HG02678 (cell line): ENCODE measurements at regions not wholly inside any gene's neighbourhood (a gene's known extent, or its start where the extent isn't known, plus 50 kb on each side); places are given as distances from the start of the nearest gene placed in this dataset.

Experiments
- ATAC-seq: cut with Tn5 transposase; IDR thresholded peaks from one replicate; pipeline ENCODE4 v1.9.1; 2021; ENCODE audit warnings: mild to moderate bottlenecking, moderate library complexity; ENCODE audit not compliant: unreplicated experiment

DNA sequence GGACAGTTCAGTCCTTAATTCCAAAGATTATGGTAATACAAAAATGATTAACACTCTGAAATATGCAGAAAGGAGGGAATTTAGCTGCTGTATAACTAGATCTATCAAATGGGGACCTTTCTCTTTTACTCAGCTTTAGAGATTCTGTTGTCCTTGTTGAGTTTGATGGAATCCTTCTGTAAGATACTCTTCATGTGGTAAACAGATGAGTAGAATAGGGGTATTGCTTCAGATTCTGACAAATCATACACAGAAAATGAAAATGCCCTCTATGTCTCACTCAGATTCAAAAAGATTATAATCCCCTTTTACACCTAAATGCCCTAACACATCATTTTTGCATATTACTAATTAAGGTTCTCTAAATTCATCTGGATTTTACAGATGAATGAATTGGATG lies 50.7 kb downstream of the ARHGAP35 start:
- ATAC-seq: no peak

DNA sequence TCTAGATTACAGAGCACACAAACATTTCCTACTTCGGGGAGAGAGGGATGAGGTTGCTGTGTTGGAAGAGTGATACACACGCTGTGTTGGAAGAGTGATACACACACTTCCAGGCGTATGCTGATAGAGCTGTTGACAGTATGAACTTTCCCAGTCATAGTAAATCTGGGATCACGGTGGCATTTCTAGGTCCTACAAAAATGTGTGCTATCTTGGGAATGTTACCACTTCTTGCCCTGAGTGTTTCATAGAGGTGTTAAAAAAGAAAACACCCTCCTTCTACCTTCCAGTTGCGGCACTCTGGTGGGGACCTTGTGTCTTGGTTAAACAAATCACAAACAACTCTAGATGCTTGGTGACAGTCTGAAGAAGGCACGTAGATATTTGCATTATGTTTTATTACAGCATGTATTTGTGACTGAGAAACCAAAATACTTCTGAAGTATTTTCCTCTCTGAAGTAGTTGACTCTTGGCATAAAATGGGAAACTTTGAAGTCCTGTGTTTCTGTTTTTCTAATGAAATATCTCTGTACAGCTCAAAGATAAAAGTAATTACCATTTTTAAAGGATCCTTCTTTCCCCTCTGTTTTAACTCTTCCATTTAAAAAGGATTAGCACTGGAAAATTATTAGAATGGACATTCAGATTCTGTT lies 52.5 kb downstream of the ARHGAP35 start:
- ATAC-seq: no peak

DNA sequence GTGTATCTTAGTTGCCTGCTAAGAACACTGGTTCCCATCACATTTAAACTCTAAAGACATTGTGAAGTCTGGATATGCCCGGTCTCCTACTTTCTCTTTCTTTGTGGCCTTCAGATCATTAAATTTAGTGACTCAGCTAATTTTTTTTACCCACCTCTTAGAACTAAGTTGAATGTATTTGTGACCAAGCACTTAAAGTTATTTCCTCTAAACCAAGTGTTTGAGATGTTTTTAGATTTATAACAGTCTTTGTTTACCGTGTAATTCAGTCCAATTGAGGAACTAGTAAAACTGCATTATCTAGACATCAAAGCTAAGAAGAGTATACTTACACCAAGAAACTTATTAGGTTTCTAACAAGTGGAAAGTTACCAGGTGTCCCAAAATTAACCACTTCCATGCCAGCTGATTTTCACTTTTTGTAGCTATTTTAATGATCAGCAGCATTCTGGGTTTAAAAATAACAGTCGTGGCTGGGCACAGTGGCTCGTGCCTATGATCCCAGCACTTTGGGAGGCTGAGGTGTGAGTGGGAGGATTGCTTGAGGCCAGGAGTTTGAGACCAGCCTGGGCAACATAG lies 53.1 kb downstream of the ARHGAP35 start:
- no peak for ATAC-seq

DNA sequence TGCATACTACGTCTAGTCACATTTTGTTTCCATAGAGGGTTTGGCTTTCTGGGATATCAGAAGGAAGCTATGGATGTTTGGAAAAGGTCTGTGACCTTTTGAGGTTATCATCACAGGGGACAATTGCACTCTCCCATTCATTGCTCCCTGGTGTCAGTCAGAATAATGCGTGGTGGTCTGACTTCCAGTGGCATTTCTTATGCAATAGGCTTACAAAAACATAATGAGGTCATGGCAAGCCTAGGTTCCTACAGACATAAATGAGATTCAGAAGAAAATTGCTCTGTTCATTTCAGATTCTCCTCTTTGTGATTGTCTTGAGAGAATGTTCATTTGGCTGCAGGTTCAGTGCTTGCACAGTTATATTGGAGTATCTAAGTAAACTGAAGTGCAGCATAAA lies 54.6 kb downstream of the ARHGAP35 start:
- no peak for ATAC-seq

DNA sequence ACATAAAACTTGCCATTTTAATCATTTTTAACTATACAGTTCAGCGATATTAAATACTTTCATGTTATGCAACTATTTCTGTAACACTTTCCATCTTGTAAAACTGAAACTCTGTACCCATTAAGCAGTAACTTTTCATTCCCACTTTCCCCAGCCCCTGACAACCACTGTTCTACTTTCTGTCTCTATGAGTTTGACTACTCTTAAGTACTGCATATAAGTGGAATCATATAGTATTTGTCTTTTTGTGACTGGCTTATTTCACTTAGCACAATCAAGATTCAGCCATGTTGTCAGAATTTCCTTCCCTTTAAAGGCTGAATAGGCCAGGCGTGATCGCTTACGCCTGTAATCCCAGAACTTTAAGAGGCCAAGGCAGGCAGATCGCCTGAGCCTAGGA lies 56.2 kb downstream of the ARHGAP35 start:
- no peak for ATAC-seq

DNA sequence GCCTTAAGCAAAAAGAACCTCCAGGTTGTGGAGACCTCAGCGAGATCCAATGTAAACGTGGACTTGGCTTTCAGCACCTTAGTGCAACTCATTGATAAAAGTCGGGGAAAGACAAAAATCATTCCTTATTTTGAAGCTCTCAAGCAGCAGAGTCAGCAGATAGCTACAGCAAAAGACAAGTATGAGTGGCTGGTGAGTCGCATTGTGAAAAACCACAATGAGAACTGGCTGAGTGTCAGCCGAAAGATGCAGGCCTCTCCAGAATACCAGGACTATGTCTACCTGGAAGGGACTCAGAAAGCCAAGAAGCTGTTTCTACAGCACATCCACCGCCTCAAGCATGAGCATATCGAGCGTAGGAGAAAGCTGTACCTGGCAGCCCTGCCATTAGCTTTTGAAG lies 58.5 kb downstream of the ARHGAP35 start:
- ATAC-seq: no peak

DNA sequence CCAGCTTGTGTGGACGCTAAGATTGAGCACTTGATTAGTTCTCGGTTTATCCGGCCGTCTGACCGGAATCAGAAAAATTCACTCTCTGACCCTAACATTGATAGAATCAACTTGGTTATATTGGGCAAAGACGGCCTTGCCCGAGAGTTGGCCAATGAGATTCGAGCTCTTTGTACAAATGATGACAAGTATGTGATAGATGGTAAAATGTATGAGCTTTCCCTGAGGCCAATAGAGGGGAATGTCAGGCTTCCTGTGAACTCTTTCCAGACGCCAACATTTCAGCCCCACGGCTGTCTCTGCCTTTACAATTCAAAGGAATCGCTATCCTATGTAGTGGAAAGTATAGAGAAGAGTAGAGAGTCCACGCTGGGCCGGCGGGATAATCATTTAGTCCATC lies 59.6 kb downstream of the ARHGAP35 start:
- ATAC-seq: no peak

DNA sequence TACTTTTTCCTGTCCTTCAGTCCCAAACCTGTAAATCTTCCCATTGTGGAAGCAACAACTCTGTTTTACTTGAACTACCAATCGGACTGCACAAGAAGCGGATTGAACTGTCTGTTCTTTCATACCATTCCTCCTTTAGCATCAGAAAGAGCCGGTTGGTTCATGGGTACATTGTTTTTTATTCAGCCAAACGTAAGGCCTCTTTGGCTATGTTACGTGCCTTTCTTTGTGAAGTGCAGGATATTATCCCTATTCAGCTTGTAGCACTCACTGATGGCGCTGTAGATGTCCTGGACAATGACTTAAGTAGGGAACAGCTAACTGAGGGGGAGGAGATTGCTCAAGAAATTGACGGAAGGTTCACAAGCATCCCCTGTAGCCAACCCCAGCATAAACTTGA lies 60.3 kb downstream of the ARHGAP35 start:
- ATAC-seq: no peak

DNA sequence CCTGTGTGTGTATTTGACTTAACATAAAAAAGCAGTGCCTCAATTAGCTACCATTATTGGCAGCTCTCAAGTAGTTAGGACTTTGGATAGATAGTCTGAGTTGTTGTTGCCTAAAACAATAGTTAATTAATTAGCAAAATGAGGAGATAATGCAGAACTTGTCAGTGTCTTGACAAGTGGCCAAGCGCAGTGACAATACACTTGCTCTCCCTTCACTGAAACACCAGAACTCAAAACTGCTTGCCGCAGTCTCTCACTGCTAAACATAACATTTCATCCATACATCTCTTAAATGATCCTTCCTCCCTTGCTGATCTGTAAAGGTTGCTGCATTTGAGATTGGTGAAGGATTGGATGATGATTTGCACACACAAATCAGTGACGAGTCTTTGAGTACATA lies 61.7 kb downstream of the ARHGAP35 start:
- no peak for ATAC-seq

DNA sequence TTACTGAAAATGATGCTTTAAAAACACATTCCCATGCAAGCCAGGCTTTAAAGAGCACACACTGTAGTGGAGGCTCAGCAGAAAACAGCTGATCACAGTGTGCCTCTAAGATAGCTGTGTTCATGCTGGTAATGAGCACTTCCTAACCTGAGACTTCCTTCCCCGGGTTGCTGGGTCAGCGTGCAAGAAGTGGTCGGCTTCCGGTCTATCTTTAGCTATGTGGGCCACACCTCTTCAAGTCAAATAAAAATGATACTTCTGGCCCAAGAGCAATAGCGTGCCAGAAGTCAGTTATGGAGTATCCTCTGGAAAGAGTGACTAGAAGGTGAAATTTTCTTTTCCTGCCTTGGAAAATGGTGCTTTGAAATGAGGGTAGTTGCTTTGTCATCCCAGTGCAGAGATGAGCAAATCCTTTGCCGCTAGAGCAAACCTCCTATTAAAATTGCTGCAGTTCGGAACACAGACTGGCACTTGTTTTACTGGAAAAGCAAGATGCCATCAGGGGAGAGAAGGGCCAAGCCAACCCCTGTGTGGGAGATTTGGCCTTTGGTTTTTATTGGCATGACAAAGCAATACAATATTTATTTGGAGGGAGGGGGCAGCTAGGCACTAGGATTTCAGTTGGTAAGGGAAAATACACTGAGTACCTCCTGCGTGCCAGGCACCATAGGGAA lies 64.2 kb downstream of the ARHGAP35 start:
- ATAC-seq: no peak

DNA sequence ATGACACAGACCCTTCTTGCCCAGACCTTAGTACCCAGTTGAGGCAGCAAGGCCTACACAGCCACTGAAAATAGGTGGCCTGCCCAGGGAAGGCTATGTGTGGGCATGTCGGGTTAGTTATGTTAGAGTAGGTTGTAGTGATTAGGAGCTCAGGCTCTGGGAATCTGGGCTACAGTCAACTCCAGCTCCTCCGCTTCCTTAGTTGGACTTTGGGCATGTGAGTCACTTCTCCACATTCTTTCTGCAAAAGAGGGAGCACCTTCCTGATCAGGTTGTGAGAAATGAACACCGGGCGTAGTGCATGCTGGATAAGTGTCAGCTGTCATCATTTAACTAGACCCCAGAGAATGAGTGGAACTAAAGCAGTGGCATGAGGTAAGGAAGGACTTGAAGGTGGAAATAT lies 64.8 kb downstream of the ARHGAP35 start:
- no peak for ATAC-seq

DNA sequence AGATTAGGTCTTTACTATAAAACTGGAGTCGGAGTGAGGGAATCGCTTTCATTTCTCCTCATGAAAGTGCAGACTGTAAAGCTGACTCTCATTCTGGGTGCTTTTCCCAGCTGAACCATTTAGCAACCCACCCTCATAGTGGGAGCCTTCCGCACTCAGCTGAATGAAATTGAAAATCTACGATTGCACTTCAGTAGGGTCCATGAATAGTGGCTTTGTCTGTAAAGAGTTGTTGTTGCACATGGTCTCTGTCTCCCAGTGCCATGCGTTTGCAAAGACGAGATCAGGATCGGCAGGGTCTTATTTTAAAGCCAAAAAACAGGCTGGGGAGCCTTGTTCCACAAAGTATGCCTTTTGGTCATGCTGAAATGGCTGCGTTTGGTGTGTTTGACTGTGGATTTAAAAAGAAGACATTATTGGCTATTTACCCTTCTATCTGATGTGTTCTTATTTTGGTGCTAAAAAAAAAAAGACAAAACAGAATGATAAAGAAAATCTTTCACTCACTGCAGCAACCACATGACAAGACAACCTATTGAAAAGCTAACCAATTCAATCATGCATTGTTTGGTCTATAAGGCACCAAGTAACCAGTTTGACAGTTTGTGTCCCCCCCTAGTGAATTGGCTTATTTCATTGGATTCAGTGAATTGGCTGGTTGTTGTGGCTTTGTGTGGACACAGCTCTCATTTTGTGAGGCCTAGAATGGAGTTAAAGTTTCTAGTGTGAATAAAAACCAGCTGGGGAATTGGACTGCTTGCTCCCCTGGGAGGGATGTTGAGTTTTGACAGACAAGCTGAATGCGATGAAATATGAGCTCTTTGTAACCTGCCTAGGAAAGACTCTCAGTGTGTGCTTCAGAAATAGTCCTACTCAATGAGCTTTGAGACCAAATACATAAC lies 65.6 kb downstream of the ARHGAP35 start:
- ATAC-seq: no peak

DNA sequence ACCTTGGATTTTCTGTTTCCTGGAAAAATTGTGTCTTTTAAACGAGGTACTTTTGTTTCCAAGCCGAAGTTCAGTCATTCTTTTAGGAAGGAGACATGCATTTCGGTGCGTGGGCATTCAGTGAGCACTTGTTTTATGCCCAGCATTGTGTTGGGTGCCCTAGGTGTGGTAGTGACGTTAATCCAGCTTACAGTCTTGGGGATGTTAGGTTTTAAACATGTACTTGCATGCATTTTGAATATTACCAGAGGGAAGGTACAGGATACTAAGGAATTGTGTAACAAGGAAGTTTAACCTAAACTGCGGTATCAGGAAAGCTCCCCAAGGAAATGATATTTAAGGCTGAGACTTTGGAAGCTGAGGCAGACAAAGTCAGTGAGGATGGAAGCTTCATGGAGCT lies 66.3 kb downstream of the ARHGAP35 start:
- no peak for ATAC-seq

DNA sequence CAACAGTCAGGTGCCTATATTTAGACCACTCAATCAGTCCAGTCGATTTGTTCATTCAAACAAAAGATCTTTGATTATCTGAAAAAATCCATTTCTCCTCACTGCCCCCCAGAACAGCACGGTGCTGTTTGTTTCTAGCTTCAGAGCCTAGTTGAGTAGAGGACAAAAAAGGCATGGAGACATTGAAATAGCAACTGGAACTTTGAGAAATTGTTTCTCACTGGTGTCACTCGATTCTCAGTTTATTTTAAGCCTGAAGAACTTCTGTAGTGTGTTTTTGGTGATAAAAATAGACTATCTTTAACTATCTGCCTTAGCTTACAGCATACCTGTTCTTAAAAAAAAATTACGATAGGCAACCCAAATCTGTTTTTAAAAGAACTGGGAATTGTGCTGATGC lies 67.1 kb downstream of the ARHGAP35 start:
- ATAC-seq: no peak

DNA sequence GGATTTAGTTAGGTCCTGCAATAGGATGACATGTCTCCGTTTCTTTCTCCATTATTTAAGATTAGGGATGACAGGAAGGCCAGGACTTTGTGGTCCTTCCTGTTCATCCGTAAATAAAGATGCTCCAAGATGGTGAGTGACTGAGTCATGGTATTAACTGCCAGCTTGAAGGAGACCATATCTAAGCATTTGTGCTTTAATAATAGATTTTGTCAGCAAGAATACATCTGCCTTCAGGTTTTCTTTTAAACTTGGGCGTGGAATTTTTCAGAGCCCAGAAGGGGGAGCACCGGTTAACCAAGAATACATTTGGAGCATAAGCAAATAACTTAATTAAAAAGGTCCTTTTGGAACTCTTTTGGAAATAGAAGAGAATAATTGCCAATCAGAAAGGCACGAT lies 68.2 kb downstream of the ARHGAP35 start:
- ATAC-seq: no peak

DNA sequence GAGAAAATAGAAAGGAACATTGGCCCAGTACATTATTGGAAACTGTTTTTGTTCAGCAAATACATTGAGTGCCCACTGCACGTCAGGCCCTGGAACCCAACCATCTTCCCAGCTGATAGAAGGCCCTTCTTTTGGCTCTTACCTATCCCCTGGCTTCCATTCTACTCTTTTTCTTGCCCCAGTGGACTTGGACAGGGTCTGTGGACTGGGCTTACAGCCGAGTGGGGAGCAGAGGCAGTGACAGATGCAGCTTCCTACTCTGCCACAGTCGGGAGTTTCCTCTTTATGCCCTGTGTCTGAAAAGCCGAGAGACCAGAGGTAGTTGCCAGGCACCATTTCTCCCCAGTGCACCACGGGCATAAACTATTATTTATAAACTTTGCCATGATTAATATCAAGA lies 70.4 kb downstream of the ARHGAP35 start:
- ATAC-seq: no peak

DNA sequence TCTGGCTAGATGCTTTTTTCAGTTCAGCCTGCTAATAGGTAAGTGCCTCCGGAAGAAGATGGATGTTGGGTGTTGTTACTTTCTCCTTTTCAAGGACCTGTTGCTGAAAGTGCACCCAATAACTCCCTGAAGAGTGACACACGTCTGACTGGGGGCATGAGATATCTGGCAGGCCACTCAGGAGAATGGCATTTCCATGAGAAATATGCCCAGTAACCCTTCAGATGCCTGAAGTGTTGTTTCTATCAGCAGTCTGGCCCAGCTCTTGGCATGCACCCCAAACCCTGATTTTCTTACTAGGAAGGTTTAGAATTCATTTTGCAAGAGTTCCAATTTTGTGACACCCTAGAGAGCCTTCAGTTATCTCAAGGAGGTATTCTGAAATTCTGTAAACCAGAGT lies 71.5 kb downstream of the ARHGAP35 start:
- no peak for ATAC-seq

DNA sequence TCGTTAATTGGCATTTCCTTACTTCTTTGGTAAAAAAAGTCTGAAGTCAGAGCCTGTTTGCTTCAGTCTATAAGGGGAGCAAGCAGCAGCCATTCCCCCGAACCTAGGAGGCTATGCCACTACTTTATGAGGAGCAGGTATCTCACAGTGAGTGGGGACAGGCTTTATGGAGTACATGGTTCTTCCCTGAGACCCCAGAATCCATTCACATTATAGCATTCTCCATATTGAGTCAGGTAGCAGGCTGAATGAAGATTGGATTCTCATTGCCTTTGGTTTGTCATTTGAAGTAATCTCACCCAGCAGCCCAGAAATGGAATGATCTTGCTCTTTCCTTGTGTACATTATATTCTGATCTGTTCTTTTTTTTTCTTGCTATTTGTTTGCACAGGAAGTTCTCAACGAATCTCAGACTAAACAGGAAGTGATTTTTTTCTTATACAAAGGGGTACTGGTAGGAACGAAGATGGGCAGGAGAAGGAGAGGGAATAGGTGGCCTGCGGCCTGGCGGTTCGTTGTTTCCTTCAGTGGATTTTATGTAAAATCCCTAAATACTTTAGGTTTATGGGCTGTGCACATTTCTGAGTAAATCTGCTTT lies 74.4 kb downstream of the ARHGAP35 start:
- no peak for ATAC-seq

DNA sequence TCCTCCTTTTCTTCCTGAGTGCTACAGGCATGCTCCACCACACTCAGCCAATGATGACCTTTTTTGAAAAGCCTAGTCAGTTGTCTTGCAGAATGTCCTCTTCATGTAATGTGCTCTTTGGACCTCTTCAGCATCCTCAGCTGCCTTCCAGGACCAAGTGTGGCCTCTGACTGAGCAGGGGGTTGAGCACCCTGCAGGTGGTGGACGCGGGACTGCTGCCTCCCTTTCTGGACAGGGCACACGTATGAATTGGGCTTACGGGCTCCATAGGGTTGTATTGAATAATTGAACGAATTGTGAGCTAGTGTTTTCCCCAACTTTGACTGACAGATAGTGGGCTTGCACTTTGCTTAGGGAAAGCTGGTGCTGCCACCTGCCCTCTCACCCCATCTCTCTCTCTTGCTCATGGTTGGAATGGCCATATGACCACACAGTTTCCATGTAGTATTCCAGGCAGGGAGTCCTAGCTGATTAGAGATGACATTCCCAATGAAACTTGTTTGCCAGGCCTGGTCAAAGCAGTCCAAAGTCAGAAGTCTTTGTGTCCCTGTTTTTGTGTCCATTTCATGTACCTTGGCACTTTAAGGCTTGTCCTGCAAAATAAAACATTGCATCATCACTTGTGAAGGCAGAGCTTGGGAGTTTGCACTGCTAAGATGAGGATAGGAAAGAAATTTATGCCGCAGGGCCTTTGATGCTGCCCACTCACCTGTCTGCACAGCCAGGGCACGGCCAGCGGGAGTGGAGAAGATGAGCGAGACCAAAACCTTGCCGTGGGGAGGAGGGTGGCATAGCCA lies 76.3 kb upstream of the NPAS1 start:
- ATAC-seq: no peak

DNA sequence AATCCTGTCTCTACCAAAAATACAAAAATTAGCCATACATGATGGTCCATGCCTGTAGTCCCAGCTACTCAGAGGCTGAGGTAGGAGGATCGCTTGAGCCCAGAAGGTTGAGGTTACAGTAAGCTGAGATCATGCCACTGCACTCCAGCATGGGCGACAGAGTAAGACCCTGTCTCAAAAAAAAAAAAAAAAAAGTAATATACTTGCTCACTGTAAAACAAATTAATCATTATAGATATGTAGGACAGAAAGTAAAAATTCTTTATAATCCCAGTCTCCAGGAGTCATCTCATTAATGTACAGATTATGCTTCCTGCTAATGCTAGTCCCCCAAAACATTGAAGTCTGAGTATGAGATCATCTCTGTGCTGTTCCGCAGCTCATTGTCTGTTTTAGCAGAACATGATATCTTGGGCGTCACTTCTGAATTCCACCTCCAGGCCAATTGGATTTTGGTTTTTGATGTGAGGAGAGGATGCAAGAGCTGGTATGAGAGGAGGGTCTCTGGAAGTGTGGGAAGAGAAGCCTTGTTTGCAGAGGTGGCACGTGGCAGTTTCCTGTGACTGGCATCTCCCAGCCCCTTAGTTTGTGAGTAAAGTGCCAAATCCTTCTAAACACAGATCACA lies 75.4 kb upstream of the NPAS1 start:
- no peak for ATAC-seq
